ENCODE measurements at regions not wholly inside any gene's neighbourhood (a gene's known extent, or its start where the extent isn't known, plus 50 kb on each side); places are given as distances from the start of the nearest gene placed in this dataset.

GRCh38 chr13:63420685-63421084, 2005.0 kb upstream of the PCDH20 start:
- no peak for TF ChIP-seq POLR2A (IDR thresholded peaks at IDR 0.05; ENCODE audit: low read length)
- TF ChIP-seq GATA1 (IDR thresholded peaks at IDR 0.05; ENCODE audit: low read depth, low read length): no peak
